Left ventricle myocardium inferior (tissue), 1 donor: ENCODE measurements at regions not wholly inside any gene's neighbourhood (a gene's known extent, or its start where the extent isn't known, plus 50 kb on each side); places are given as distances from the start of the nearest gene placed in this dataset.

Source experiments
- DNase-seq: peaks from one replicate; pipeline ENCODE4 v3.0.0-alpha.2; 2020
- H3K27ac ChIP-seq: fragments of 200-600 bp; replicated peaks from 2 replicates; pipeline ENCODE4 v1.8.0; 2021
- H3K27me3 ChIP-seq: fragments of 200-600 bp; 2 replicates; pipeline ENCODE4 v1.8.0; 2021; ENCODE audit warnings: low read depth
- H3K36me3 ChIP-seq: fragments of 200-600 bp; 2 replicates; pipeline ENCODE4 v1.8.0; 2021
- H3K4me1 ChIP-seq: fragments of 200-600 bp; 2 replicates; pipeline ENCODE4 v1.8.0; 2021
- H3K4me3 ChIP-seq: fragments of 200-600 bp; 2 replicates; pipeline ENCODE4 v1.8.0; 2021; ENCODE audit warnings: mild to moderate bottlenecking, moderate library complexity
- H3K9me3 ChIP-seq: fragments of 200-600 bp; replicated peaks from 2 replicates; pipeline ENCODE4 v1.8.0; 2021
- CTCF ChIP-seq: fragments of 200-600 bp; IDR thresholded peaks from 2 replicates; pipeline ENCODE4 v1.8.0; 2021; ENCODE audit warnings: antibody characterized with exemption, mild to moderate bottlenecking, borderline replicate concordance
- intact Hi-C: fragments of 100-400 bp; cut with micrococcal nuclease; formaldehyde crosslinking; loops from one replicate; pipeline ENCODE4 v1.11.0; 2022
- donor health status: DM: no; HTN: yes; CAD: no; lungs with severe emphysema.

GRCh38 chr10:8272794-8273425 lies 218.4 kb downstream of the GATA3 start:
- Histone ChIP-seq H3K4me3 (no peak overlapping the region), H3K27ac (peak overlapping the region; percentile 8), H3K4me1 (peaks cover 10% of the 10 kb centered on the region), H3K27me3 (no peaks in the 10 kb centered on the region), H3K36me3 (no peaks in the 10 kb centered on the region), H3K9me3 (no peaks in the 10 kb centered on the region)
- DNase-seq = no peak
- intact Hi-C loops = no loop called here
- TF ChIP-seq CTCF = no peak

- intact Hi-C loops = no loop called here
- H3K27me3 ChIP-seq = no peaks in the 10 kb centered on the region
- no peak overlapping the region for H3K4me3 ChIP-seq
- H3K4me1 ChIP-seq = peaks cover 10% of the 10 kb centered on the region
- DNase-seq = no peak
- no peaks in the 10 kb centered on the region for H3K36me3 ChIP-seq
- no peaks in the 10 kb centered on the region for H3K9me3 ChIP-seq
- TF ChIP-seq CTCF = no peak
- H3K27ac ChIP-seq = no peak overlapping the region
Observed at GRCh38 chr10:8273749-8274148, 219.3 kb downstream of the GATA3 start.

GRCh38 chr10:8275911-8276310 lies 221.4 kb downstream of the GATA3 start:
- DNase-seq = no peak
- no peak for TF ChIP-seq CTCF
- peaks cover 10% of the 10 kb centered on the region for H3K4me1 ChIP-seq
- H3K9me3 ChIP-seq = no peaks in the 10 kb centered on the region
- no peaks in the 10 kb centered on the region for H3K27me3 ChIP-seq
- intact Hi-C loops = no loop called here
- H3K4me3 ChIP-seq = no peak overlapping the region
- no peak overlapping the region for H3K27ac ChIP-seq
- H3K36me3 ChIP-seq = no peaks in the 10 kb centered on the region

- no peak overlapping the region for H3K27ac ChIP-seq
- no peaks in the 10 kb centered on the region for H3K27me3 ChIP-seq
- no peak for TF ChIP-seq CTCF
- no peak for DNase-seq
- H3K4me3 ChIP-seq = no peak overlapping the region
- no peaks in the 10 kb centered on the region for H3K9me3 ChIP-seq
- peaks cover 8% of the 10 kb centered on the region for H3K4me1 ChIP-seq
- no peaks in the 10 kb centered on the region for H3K36me3 ChIP-seq
- intact Hi-C loops = no loop called here
Observed at GRCh38 chr10:8278099-8278498, 223.6 kb downstream of the GATA3 start.

- intact Hi-C loops = no loop called here
- Histone ChIP-seq H3K27me3 (no peaks in the 10 kb centered on the region), H3K4me1 (no peaks in the 10 kb centered on the region), H3K27ac (no peak overlapping the region), H3K36me3 (no peaks in the 10 kb centered on the region), H3K9me3 (no peaks in the 10 kb centered on the region), H3K4me3 (no peak overlapping the region)
- TF ChIP-seq CTCF = no peak
- DNase-seq = no peak
Observed at GRCh38 chr10:8279598-8279997, 225.1 kb downstream of the GATA3 start.
